Thymus (tissue), 11 donors: ENCODE measurements at regions not wholly inside any gene's neighbourhood (a gene's known extent, or its start where the extent isn't known, plus 50 kb on each side); places are given as distances from the start of the nearest gene placed in this dataset.

Experiments used
- DNase-seq, 9 donors: peaks; one replicate each; pipeline ENCODE4 v3.0.0-alpha.2; 2013; ENCODE audit warnings: low spot score in 9 of 9, low read depth in 6 of 9, missing footprints in 1 of 9
- H3K27ac ChIP-seq, 2 donors: one replicate each; pipeline ENCODE4 v1.5.1; 2013; ENCODE audit warnings: control low read depth in 1 of 2, low read depth in 1 of 2, low read length in 1 of 2, mild to moderate bottlenecking in 1 of 2, moderate library complexity in 1 of 2
- H3K27me3 ChIP-seq, 2 donors: one replicate each; pipeline ENCODE4 v1.5.1; 2013; ENCODE audit warnings: low read length in 1 of 2; ENCODE audit not compliant: control insufficient read depth in 2 of 2, insufficient read depth in 1 of 2
- H3K36me3 ChIP-seq, 2 donors: one replicate each; pipeline ENCODE4 v1.5.1; 2013; ENCODE audit warnings: low read length in 1 of 2, mild to moderate bottlenecking in 1 of 2, moderate library complexity in 1 of 2; ENCODE audit not compliant: control insufficient read depth in 2 of 2, insufficient read depth in 2 of 2
- H3K4me1 ChIP-seq, 2 donors: one replicate each; pipeline ENCODE4 v1.5.1; 2013; ENCODE audit warnings: low read length in 2 of 2; ENCODE audit not compliant: control insufficient read depth in 2 of 2, insufficient read depth in 2 of 2
- H3K4me3 ChIP-seq, 2 donors: one replicate each; pipeline ENCODE4 v1.5.1; 2013; ENCODE audit warnings: low read length in 2 of 2, control low read depth in 1 of 2, mild to moderate bottlenecking in 1 of 2
- H3K9me3 ChIP-seq, 2 donors: one replicate each; pipeline ENCODE4 v1.5.1; 2013; ENCODE audit warnings: low read length in 1 of 2, mild to moderate bottlenecking in 1 of 2; ENCODE audit not compliant: control insufficient read depth in 2 of 2, insufficient read depth in 1 of 2
- WGBS: extraction: QIAGEN DNeasy Blood & Tissue Kit; methylation state at CpG from one replicate; pipeline ENCODE4 v1.1.7; 2013; 5-methylcytosine and 5-hydroxymethylcytosine counted together
- donor health status: healthy.

GRCh38 chr11:26084313-26084712 lies 247.6 kb upstream of the ANO3 start:
- Histone ChIP-seq H3K27ac (no peak overlapping the region), H3K4me3 (no peak overlapping the region), H3K27me3 (no peaks in the 10 kb centered on the region), H3K36me3 (no peaks in the 10 kb centered on the region), H3K9me3 (no peaks in the 10 kb centered on the region), H3K4me1 (no peaks in the 10 kb centered on the region)
- DNase-seq: no peak
- WGBS: 87% methylated on average over 3 of the region's 3 CpGs

- 88% methylated on average over 1 of the region's 1 CpG for WGBS
Observed at GRCh38 chr11:26086028-26086427, 245.9 kb upstream of the ANO3 start.

GRCh38 chr11:26087120-26087935 lies 244.6 kb upstream of the ANO3 start:
- DNase-seq: no peak
- Histone ChIP-seq H3K36me3 (no peaks in the 10 kb centered on the region), H3K27ac (no peak overlapping the region), H3K9me3 (no peaks in the 10 kb centered on the region), H3K27me3 (no peaks in the 10 kb centered on the region), H3K4me1 (no peaks in the 10 kb centered on the region), H3K4me3 (no peak overlapping the region)
- WGBS: 95% methylated on average over 4 of the region's 4 CpGs

More at GRCh38 chr11:26086028-26086427, 245.9 kb upstream of the ANO3 start:
- Histone ChIP-seq H3K36me3 (no peaks in the 10 kb centered on the region), H3K4me1 (no peaks in the 10 kb centered on the region), H3K27me3 (no peaks in the 10 kb centered on the region), H3K27ac (no peak overlapping the region), H3K9me3 (no peaks in the 10 kb centered on the region), H3K4me3 (no peak overlapping the region)
- no peak for DNase-seq

GRCh38 chr11:26088391-26088790 lies 243.5 kb upstream of the ANO3 start:
- H3K4me1 ChIP-seq: no peaks in the 10 kb centered on the region
- WGBS: 51% methylated on average over 1 of the region's 1 CpG
- no peak overlapping the region for H3K27ac ChIP-seq
- no peak overlapping the region for H3K4me3 ChIP-seq
- no peaks in the 10 kb centered on the region for H3K36me3 ChIP-seq
- no peak for DNase-seq
- H3K9me3 ChIP-seq: no peaks in the 10 kb centered on the region
- H3K27me3 ChIP-seq: no peaks in the 10 kb centered on the region

- H3K27me3 ChIP-seq: no peaks in the 10 kb centered on the region
- no peak overlapping the region for H3K27ac ChIP-seq
- H3K4me3 ChIP-seq: no peak overlapping the region
- no peaks in the 10 kb centered on the region for H3K36me3 ChIP-seq
- no peaks in the 10 kb centered on the region for H3K4me1 ChIP-seq
- DNase-seq: no peak
- H3K9me3 ChIP-seq: no peaks in the 10 kb centered on the region
- 94% methylated on average over 3 of the region's 3 CpGs for WGBS
Observed at GRCh38 chr11:26090651-26091050, 241.3 kb upstream of the ANO3 start.

- H3K9me3 ChIP-seq: no peaks in the 10 kb centered on the region
- no peaks in the 10 kb centered on the region for H3K4me1 ChIP-seq
- no peaks in the 10 kb centered on the region for H3K27me3 ChIP-seq
- H3K27ac ChIP-seq: no peak overlapping the region
- no peak overlapping the region for H3K4me3 ChIP-seq
- 89% methylated on average over 2 of the region's 2 CpGs for WGBS
- no peak for DNase-seq
- H3K36me3 ChIP-seq: no peaks in the 10 kb centered on the region
Observed at GRCh38 chr11:26093206-26093605, 238.7 kb upstream of the ANO3 start.

GRCh38 chr11:26095340-26095739 lies 236.6 kb upstream of the ANO3 start:
- H3K4me3 ChIP-seq: no peak overlapping the region
- WGBS: 68% methylated on average over 5 of the region's 5 CpGs
- no peak for DNase-seq
- H3K9me3 ChIP-seq: no peaks in the 10 kb centered on the region
- H3K27me3 ChIP-seq: no peaks in the 10 kb centered on the region
- no peaks in the 10 kb centered on the region for H3K36me3 ChIP-seq
- no peak overlapping the region for H3K27ac ChIP-seq
- no peaks in the 10 kb centered on the region for H3K4me1 ChIP-seq

GRCh38 chr11:26096451-26096850 lies 235.5 kb upstream of the ANO3 start:
- no peak for DNase-seq
- H3K4me1 ChIP-seq: no peaks in the 10 kb centered on the region
- H3K4me3 ChIP-seq: no peak overlapping the region
- H3K27ac ChIP-seq: no peak overlapping the region
- H3K9me3 ChIP-seq: no peaks in the 10 kb centered on the region
- no peaks in the 10 kb centered on the region for H3K27me3 ChIP-seq
- 84% methylated on average over 6 of the region's 6 CpGs for WGBS
- no peaks in the 10 kb centered on the region for H3K36me3 ChIP-seq

GRCh38 chr11:26102325-26102724 lies 229.6 kb upstream of the ANO3 start:
- Histone ChIP-seq H3K4me1 (no peaks in the 10 kb centered on the region), H3K9me3 (no peaks in the 10 kb centered on the region), H3K4me3 (no peak overlapping the region), H3K27ac (no peak overlapping the region), H3K27me3 (no peaks in the 10 kb centered on the region), H3K36me3 (no peaks in the 10 kb centered on the region)
- 93% methylated on average over 5 of the region's 5 CpGs for WGBS
- no peak for DNase-seq
